ENCODE measurements at regions not wholly inside any gene's neighbourhood (a gene's known extent, or its start where the extent isn't known, plus 50 kb on each side); places are given as distances from the start of the nearest gene placed in this dataset.

DNA sequence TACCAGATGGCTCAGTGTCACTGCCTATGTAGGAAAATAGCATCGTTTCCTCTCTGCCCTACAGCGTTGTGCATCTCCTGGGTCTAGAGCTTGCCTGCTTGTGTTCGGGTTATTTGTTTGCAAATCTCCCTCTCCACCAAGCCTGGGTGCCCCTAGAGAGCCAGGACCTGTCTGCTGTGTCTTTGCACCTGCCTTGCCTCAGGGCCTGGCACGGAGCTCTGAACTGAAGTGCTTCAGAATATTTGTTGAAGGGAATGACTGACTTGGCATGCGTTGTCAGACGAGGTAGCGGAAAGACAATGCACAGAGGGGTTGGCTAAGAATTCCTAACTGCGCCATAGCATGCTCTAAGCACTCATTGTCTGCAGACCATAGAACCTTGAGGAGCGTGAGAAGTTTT lies 263.4 kb downstream of the FGF9 start:
- H3K4me3 ChIP-seq (ENCODE audit: control insufficient read depth in 2 of 3, extremely low read depth in 1 of 3, insufficient read depth in 2 of 3, low read depth in 1 of 3, low read length in 3 of 3), result no peak overlapping the region
- H3K79me2 ChIP-seq (ENCODE audit: control insufficient read depth, insufficient read depth, low read length), result no peaks in the 10 kb centered on the region
- H3K36me3 ChIP-seq (ENCODE audit: control insufficient read depth in 2 of 2, extremely low read depth in 1 of 2, insufficient read depth in 2 of 2, low read length in 2 of 2), result no peaks in the 10 kb centered on the region
- H3K4me1 ChIP-seq (ENCODE audit: control insufficient read depth, extremely low read depth, insufficient read depth, low read length), result no peaks in the 10 kb centered on the region
- no peaks in the 10 kb centered on the region for H3K27me3 ChIP-seq (ENCODE audit: control insufficient read depth, extremely low read depth, insufficient read depth, low read length)
- no peak overlapping the region for H3K27ac ChIP-seq (ENCODE audit: control insufficient read depth, insufficient read depth, low read length)
- DNase-seq (ENCODE audit: low read depth, low spot score) (no peak), FAIRE-seq (no peak)
- dilution Hi-C loops (cut with MboI; ENCODE audit: extremely low pct_ligation_motif_present, low sequenced_read_pairs), result no loop called here
- H3K9ac ChIP-seq (ENCODE audit: control insufficient read depth, extremely low read depth, insufficient read depth, low read length), result no peak overlapping the region
- no peaks in the 10 kb centered on the region for H3K9me1 ChIP-seq (ENCODE audit: control insufficient read depth, extremely low read depth, insufficient read depth, low read length)
- peaks cover 2% of the 10 kb centered on the region for H3K9me3 ChIP-seq (ENCODE audit: control insufficient read depth, low read depth, low read length)
- no peaks in the 10 kb centered on the region for H4K20me1 ChIP-seq (ENCODE audit: control insufficient read depth, extremely low read depth, insufficient read depth, low read length)
- H2AFZ ChIP-seq (ENCODE audit: control insufficient read depth, low read length), result no peak overlapping the region
- no peak for TF ChIP-seq EZH2 (IDR thresholded peaks at IDR 0.05; ENCODE audit: low read length)
- TF ChIP-seq, protein P1, sequence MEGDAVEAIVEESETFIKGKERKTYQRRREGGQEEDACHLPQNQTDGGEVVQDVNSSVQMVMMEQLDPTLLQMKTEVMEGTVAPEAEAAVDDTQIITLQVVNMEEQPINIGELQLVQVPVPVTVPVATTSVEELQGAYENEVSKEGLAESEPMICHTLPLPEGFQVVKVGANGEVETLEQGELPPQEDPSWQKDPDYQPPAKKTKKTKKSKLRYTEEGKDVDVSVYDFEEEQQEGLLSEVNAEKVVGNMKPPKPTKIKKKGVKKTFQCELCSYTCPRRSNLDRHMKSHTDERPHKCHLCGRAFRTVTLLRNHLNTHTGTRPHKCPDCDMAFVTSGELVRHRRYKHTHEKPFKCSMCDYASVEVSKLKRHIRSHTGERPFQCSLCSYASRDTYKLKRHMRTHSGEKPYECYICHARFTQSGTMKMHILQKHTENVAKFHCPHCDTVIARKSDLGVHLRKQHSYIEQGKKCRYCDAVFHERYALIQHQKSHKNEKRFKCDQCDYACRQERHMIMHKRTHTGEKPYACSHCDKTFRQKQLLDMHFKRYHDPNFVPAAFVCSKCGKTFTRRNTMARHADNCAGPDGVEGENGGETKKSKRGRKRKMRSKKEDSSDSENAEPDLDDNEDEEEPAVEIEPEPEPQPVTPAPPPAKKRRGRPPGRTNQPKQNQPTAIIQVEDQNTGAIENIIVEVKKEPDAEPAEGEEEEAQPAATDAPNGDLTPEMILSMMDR (optimal IDR thresholded peaks at IDR 0.05 in 1 of 3, IDR thresholded peaks at IDR 0.05 in 1 of 3, conservative IDR thresholded peaks at IDR 0.05 in 1 of 3; ENCODE audit: extremely low read depth in 1 of 3, insufficient read depth in 2 of 3, low read length in 3 of 3), result no peak
- H3K4me2 ChIP-seq (ENCODE audit: control insufficient read depth, extremely low read depth, insufficient read depth, low read depth, low read length), result no peak overlapping the region

DNA sequence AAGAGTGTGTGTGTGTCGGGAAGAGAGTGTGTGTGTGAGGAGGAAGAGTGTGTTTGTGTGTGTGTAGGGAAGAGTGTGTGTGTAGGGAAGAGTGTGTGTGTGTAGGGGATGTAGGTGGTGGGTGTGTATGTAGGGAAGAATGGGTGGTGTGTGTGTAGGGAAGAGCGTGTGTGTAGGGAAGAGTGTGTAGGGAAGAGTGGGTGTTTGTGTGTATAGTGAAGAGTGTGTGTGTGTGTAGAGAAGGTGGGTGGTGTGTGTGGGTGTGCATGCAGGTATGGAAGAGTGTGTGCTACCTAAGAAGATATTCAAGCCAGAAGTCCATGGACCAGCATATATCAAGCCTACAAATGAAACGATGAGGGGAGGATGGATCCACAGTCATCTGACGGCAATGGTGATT lies 265.8 kb downstream of the FGF9 start:
- dilution Hi-C loops (cut with MboI; ENCODE audit: extremely low pct_ligation_motif_present, low sequenced_read_pairs), result no loop called here
- Histone ChIP-seq H3K4me2 (ENCODE audit: control insufficient read depth, extremely low read depth, insufficient read depth, low read depth, low read length) (no peak overlapping the region), H3K4me1 (ENCODE audit: control insufficient read depth, extremely low read depth, insufficient read depth, low read length) (no peaks in the 10 kb centered on the region), H3K9me1 (ENCODE audit: control insufficient read depth, extremely low read depth, insufficient read depth, low read length) (no peaks in the 10 kb centered on the region), H3K27ac (ENCODE audit: control insufficient read depth, insufficient read depth, low read length) (no peak overlapping the region), H3K9me3 (ENCODE audit: control insufficient read depth, low read depth, low read length) (no peaks in the 10 kb centered on the region), H4K20me1 (ENCODE audit: control insufficient read depth, extremely low read depth, insufficient read depth, low read length) (no peaks in the 10 kb centered on the region), H3K9ac (ENCODE audit: control insufficient read depth, extremely low read depth, insufficient read depth, low read length) (no peak overlapping the region), H3K79me2 (ENCODE audit: control insufficient read depth, insufficient read depth, low read length) (no peaks in the 10 kb centered on the region), H3K4me3 (ENCODE audit: control insufficient read depth in 2 of 3, extremely low read depth in 1 of 3, insufficient read depth in 2 of 3, low read depth in 1 of 3, low read length in 3 of 3) (no peak overlapping the region), H2AFZ (ENCODE audit: control insufficient read depth, low read length) (no peak overlapping the region), H3K27me3 (ENCODE audit: control insufficient read depth, extremely low read depth, insufficient read depth, low read length) (no peaks in the 10 kb centered on the region), H3K36me3 (ENCODE audit: control insufficient read depth in 2 of 2, extremely low read depth in 1 of 2, insufficient read depth in 2 of 2, low read length in 2 of 2) (no peaks in the 10 kb centered on the region)
- DNase-seq (ENCODE audit: low read depth, low spot score) (no peak), FAIRE-seq (no peak)
- TF ChIP-seq, protein P1 (optimal IDR thresholded peaks at IDR 0.05 in 1 of 3, IDR thresholded peaks at IDR 0.05 in 1 of 3, conservative IDR thresholded peaks at IDR 0.05 in 1 of 3; ENCODE audit: extremely low read depth in 1 of 3, insufficient read depth in 2 of 3, low read length in 3 of 3), result no peak
- no peak for TF ChIP-seq EZH2 (IDR thresholded peaks at IDR 0.05; ENCODE audit: low read length)

Measured in keratinocyte (primary cell).